GM19395 (cell line): ENCODE measurements at regions not wholly inside any gene's neighbourhood (a gene's known extent, or its start where the extent isn't known, plus 50 kb on each side); places are given as distances from the start of the nearest gene placed in this dataset.
"Not testable (repeated sequence)": the region's sequence is repeated elsewhere in the genome, so short reads cannot be mapped to it uniquely, and the experiment has no call there.

Experiments
- ATAC-seq: cut with Tn5 transposase; IDR thresholded peaks from one replicate; pipeline ENCODE4 v1.9.1; 2021; ENCODE audit warnings: mild to moderate bottlenecking, moderate library complexity; ENCODE audit not compliant: unreplicated experiment

DNA sequence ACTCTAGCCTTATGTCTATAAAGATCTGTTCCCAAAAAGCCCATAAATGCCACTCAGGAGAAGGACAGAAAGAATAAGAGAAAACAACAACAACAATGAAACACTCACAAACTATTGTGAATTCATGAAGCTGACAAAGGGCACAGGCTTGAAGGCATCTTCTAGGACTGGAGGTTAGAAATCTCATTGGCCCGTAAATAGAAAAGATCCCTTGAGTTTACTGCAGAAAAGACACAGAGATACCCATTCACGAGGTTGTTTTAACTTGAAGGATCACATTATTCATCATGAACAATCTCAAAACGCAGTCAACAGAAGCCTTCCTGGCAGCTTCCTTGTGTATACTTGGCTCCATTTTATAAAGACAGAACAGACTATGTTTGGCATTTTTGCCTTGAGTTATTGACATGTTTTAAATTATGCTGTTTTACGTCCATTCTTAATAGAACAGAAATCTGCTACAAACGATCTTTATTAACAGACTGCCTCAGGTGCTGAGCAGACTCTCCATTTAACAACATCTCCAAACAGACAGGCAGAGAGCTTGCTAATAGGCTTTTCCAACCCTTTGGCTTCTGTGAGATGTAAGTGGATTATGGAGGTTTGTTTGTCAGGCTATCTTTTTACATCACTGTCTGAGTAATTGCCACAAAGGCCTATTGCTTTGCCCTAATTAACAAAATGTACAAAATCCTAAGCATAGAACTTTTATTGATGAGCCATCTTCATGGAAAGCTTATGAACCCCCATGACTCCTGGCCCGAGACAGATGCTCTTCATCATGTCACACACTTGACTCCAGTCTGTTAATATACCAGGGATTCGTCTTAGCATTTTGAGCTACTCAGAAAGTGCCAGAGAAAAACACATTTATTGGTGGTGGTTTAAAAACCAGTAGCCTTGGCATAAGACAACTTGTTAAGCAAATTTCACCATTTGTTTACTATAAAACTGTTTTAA lies 735.3 kb upstream of the ZNF608 start:
- no peak for ATAC-seq

DNA sequence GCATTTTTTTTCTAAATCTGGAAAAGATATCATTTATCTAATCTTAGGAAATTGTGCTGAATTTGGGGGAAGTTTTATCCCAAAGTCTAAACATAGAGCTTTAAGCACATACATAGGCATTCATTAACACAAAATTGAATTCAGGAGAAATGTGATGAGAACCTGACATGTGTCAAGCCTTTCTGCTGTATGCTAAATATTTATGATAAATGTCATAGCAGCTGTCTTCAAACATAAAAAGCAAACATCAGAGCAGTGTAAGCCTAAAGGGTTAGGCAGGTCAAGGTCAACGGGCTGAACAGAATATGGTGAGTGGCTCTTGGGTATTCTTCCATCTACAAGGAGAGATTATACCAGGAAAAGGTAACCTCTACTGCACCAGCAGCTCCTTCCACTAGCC lies 737.2 kb upstream of the ZNF608 start:
- no peak for ATAC-seq

DNA sequence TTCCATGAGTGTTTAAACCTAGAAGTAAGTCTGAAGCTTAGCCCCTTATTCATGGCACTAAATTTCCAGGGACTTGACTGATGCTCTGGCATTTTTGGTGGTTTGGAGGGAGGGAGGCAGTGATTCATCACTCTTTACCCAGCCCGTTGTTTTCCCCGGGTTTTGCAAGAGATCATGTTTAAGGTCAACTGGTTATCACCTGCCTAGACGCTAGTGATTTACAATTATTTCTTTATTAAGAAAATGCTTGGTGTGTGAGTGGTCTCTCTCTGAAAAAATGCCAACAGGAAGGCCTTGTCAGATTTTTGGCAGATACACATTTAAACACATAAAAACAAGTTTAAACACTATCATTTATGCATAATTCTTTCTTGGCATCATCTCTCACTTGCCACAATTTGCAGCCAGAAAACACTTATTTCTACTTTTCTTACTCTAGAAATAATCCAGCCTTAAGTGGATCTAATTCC lies 737.9 kb upstream of the ZNF608 start:
- no peak for ATAC-seq

DNA sequence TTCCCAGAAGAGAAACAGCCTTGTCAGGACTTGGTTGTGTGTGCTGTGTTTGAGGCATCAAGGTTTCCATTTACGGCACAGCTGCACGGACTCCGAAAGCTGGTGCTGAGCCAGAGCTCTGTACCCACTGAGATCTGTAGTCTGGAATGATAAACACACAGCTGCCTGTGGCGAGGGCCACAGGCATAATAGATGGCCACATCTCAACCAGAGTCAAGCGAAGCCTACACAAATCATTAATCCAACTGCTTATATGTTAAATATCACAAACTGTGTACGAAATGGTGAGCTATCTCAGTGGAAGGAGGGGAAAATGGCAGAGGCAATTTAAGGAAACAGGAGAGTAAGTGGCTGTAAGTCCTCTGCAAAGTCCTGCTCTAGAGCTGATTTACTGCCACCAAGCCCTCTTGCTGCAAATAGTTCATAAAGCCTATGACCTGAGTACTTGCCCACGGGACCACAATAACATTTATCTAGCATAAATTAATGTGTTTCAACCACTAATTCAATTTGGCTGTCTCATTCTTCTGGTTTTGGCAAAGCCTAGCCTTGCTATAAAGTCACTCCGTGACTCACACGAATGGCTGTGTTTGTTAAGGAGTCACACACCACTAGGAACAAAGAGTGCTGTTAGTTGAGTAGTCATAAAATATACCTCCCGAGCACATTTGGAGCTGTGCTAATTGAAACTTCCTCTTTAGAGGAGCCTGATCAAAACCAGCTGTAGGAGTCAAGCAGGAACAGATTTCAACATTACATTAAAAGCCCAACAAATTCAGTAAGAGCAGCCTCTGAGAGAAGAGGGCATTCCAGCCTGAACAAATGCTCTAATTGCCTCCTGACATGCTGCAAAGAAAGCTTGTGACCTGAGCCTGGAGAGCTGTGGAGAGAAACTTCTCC lies 738.6 kb upstream of the ZNF608 start:
- no peak for ATAC-seq

DNA sequence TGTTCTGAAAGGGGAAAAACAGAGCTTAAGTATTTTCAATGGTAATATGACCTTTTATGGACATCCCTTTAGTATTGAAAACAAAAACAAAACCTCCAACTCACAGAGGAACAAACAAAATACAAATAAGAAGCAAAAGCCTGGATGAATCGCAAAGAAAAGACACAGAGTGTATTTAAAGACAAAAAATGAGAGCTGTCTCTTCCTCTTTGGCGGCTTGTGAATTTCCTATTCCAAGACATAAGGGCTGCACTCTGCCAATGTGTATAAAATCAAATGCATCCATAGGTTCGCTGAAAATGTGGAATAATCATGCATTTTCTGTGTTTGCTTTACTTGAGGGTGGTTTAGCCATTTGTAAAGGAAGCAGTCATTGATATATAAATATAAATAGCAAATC lies 739.3 kb upstream of the ZNF608 start:
- no peak for ATAC-seq

DNA sequence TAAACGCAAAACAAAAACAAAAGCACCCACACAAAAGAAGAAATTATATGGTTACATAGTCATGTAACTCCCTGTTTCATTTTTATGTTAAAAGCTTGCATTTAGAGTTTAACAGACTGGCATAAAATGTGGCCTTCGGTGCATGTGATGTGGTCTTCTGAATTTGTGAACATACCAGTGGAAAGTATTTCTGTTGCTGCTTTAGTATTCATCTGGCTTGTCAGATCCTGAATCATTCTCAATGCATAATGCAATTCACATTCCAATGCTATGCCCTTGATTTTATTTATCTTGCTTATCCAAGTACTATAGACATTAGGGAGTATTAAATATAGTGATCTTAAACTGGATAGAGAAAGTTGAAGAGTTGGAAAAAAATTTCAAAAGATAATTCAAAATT lies 740.2 kb upstream of the ZNF608 start:
- no peak for ATAC-seq

DNA sequence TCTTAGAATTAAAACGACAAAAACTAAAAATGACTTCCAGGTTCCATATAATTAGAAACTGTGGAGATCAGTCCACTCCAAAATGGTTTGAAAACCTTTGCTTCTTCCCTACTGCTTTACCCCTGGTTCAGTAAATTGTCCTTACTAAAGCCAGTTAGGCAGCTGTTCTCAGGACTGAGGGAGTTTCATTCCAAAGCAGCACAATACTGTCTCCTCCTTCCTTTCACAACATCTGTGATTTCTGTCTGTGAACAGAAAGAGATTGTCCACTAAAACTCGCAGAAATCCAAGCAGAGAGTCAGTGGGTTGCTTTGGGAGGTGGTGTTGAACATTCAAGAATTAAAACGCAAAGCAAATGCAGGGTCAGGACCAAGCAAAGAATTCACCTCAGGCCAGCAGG lies 740.8 kb upstream of the ZNF608 start:
- no peak for ATAC-seq

DNA sequence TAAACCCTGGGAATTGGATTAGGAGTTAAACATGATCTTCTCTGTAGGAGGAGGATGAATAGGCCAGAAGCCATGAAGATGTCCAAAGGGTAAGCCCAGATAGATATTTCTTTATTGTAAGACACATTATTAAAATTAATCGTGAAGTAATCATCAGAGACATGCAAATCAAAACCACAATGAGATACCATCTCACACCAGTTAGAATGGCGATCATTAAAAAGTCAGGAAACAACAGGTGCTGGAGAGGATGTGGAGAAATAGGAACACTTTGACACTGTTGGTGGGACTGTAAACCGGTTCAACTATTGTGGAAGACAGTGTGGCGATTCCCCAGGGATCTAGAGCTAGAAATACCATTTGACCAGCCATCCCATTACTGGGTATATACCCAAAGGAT lies 741.2 kb upstream of the ZNF608 start:
- not testable (repeated sequence) for ATAC-seq

DNA sequence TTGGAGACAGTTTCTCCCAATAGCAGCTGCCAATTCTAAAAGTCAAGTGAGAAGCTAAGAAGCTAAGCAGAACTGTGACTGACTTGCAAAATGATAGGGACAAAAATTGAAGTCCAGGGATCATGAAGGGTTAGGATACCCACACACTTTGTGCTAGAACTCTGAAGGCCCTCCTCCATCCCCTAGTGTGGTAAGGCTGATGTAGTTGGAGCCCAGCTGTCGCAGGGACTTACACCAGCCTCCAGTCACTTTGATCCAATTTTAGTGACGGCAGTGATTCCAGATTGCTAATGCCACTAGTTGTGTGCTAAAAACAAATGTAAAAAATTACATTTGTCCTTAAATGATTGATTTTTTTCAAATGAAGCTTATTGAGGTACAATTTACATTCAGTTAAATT lies 742.7 kb upstream of the ZNF608 start:
- ATAC-seq: no peak

DNA sequence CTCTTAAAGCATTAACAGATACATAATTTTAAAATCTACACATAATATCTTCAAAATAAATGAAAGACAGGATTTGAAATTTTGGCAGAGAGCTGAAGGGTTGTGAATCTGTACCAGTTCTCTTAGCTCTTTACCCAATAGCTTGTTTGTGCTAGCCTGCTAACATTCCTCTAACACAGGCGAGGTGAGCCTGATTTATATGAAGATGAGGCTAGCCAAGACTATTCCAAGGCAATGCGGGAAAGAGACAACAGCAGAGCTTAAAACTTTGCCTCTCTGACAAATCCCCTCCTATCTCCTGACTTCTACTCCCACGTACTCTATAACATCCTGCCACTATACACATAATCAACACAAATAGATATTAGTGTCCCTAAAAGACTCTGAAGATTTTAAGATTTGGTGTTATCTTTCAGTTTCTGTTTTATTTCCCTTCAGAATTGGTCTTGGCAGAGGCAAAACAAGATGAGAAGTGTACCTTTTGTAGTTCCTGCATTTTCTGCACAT lies 745.6 kb upstream of the ZNF608 start:
- ATAC-seq: no peak

DNA sequence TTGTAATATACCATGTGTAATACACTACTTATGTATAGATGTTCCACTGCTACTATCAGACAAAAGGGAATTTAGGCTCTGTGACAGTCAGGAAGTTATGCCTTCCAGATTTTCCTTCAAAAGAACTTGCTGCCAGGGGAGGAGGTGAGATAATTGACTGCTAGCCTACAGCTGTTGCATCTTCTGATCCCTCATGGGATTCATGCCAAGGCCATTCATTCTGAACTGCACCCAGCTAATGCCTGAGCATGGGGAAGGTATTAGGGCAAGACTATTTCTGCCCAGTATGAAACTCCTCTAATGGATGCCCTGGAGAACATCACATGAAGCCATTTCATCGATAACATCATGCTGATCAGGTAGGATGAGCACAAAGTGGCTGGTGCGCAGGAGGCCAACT lies 746.5 kb upstream of the ZNF608 start:
- ATAC-seq: no peak

DNA sequence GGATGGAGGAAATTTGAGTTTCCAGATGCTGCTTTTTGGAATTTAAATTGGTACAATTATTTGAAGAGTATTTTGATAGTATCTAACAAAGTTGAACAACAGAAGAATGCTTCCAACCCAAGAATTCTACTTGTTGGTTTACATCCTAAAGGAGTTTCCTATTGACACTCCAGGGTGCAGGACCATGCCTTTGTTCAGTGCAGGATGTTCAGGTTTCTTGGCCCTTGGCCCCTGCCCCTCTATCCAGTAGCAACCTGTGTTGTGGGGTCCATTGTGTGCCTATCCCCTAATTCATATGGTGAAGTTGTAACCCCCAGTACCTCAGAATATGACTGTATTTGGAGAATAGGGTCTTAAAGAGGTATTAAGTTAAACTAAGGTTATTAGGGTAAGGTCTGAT lies 750.0 kb upstream of the ZNF608 start:
- ATAC-seq: no peak

DNA sequence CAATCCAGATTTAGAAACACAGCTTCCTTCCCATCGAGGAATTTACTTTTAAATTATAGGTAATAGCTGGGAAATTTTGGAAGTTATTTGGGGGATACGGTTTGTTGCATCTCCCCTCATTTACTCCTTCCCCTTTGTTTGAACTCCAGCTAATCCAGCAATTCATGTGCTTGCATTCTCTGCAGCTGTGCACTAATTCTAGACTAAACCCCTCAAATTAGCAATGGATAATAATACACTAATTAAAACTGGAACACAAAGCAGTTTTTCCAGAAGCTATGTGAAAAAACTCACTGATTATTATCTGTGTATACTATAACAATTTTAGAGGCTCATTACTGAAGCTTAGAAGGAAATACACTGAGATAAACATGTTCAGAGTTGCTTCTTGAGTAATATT lies 751.2 kb upstream of the ZNF608 start:
- no peak for ATAC-seq

DNA sequence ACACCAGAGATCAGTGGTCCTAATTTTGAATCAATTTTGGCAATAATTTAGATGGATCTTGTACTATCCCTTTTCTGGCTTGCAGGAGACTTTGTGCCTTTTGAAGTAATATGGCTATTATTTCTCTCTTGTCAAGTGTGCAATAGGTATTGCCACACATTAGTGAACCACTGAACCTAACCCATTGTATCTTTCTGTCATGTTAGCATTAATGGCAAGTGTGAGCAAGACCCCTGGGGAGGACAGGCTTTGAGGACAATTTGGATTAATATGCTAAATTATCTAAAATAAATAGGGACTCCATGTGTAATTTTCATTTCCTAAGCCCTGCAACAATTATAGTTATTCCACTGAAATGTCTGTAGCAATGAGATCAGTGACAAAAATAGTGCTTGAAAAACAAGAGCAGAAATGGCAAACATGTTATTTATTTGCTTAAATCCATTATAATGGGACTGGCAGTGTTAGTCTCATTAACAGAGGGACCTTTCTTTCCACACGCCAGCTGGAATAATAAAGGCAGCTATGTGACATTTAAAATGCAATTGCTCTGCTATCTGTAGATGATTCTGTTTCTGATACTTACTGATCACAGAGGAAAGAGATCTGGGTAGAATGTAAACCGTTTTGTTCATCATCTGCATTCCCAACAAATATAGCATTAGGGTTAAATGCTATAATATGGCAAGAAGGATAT lies 753.3 kb upstream of the ZNF608 start:
- ATAC-seq: no peak

DNA sequence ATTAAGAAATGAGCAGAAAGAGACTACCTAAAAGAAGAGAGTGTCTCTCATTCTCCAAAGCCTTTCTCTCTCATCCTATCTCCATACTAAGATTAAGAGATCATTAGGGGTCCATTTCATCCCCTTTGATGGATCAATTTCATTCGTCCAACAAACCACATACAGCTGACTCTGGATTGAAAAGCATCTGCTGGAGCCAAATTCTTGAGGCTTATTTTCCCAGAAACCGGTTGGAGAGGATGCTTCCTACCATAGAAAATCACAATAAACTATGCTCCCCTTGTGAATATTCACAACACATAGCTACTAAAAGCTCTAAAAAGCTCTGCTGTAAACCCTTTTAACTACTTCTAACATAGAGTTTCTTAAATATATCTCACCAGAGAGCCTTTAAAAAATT lies 755.0 kb upstream of the ZNF608 start:
- ATAC-seq: no peak

DNA sequence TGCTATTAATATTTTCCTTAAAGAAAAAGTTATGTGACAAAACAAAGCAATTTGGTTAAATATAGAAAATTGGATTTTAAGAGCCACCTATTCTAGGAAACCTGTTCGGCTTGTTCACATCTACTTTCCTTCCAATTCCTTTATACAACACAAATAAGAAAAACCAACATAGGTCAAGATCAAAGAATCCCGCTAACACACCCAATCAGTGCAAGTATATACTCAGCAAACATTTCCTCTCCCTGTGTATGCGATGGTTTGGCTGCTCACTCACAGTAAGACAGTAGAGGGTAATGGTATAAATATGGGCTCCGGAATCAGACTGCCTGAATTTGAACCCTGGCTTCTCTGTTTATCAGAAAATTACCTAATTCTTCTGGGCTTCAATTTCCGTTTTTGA lies 757.5 kb upstream of the ZNF608 start:
- no peak for ATAC-seq

DNA sequence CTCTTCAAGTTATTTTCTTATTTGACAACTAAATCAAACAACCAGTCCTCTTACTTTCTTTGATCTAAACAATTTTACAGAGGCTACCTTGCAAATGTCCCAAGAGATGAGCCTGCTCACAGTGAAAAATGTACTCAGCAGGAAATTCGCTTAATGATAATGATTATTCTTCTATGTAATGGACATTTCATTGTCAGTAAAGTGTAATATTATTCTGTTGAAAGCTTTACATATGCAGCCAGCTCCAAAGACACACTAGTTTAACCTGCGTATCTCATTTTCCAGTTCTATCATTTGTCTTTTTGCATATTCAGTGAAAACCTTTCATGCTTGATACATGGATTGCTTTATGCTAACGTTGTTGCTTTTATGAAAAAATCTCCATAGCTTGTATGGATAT lies 758.7 kb upstream of the ZNF608 start:
- no peak for ATAC-seq

DNA sequence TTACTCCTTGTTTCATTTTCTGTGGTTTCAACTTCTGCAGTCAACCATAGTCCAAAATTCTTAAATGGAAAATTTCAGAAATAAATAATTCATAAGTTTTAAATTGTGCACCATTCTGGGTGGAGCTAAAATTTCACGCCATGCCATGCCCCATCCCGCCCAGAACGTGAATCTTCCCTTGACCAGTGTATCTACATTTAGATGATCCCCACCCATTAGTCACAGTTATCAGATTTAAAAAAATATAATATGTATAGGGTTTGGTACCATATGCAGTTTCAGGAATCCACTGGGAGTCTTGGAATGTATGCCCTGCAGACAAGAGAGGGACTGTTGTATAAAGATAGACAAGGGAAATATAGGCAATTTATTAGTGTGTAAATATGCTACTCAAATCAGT lies 759.7 kb upstream of the ZNF608 start:
- ATAC-seq: no peak

DNA sequence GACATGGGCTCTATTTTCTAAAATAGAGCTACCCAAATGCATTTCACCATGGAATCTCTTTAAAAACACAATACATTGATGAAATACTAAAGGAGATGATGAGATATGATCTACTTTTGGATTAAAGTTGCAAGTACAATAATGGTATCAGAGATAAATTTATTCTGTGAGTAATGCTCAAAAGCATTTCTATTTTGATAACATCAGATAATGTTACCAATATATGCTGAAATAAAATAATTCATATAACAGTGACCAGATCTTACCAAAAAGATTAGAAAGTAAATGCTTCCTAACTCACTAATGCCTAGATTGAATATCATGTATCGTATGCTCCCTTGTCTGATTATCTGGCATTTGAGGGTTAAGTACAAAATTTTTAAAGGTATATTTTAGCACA lies 761.8 kb upstream of the ZNF608 start:
- no peak for ATAC-seq

DNA sequence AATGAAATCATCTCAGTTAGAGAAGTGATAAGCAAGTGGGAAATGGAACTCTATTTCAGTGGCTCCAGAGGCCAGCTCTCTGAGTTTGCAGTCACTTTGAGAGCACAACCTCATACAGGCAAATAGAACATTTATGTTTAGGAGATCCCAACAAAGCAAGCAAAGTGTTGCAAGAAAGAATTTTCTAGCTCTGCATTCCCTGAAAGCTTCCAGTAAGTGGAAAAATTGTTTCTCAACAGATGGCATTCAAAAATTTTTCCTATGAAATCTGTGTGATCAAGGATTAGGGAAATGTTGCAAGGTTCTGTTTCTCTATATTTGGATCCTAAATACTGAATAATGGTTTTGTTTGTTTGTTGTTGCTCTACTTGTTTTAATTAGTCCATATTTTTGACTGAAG lies 764.2 kb upstream of the ZNF608 start:
- ATAC-seq: no peak

DNA sequence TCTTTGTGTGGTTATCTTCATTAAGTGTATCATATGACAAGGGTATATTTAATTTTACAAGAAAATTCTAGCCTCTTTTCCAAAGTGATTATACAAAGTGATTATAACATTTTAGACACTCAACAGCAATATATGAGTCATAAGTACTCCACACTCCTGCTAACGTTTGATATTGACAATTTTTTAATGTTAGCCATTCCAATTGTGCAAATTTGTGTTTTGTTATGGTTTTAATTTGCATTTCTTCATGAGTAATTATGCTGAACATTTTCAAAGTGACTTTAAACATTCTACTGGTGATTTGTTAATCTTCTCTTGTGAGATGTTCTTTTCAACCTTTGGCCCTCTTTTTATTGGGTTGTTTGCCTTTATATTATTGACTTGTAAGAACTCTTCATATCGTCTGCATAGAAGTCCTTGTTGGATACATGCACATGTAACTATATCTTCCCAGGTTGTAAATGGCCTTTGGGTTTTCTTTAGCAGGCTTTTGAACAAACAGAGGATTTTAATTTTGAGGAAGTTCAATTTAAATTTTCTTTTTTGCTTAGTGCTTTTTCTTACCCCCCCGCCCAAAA lies 771.6 kb upstream of the ZNF608 start:
- ATAC-seq: no peak
